Vagina (tissue), 2 donors: ENCODE measurements at regions not wholly inside any gene's neighbourhood (a gene's known extent, or its start where the extent isn't known, plus 50 kb on each side); places are given as distances from the start of the nearest gene placed in this dataset.
"Not testable (repeated sequence)": the region's sequence is repeated elsewhere in the genome, so short reads cannot be mapped to it uniquely, and the experiment has no call there.

ENCODE experiments used
- DNase-seq, 2 donors: peaks; one replicate each; pipeline ENCODE4 v3.0.0-alpha.2; 2017; ENCODE audit errors: extremely low spot score in 2 of 2
- H3K27ac ChIP-seq: fragments of 200-600 bp; sonication (generic); one replicate; pipeline ENCODE4 v1.5.1; 2019
- H3K27me3 ChIP-seq: fragments of 200-600 bp; sonication (generic); one replicate; pipeline ENCODE4 v1.5.1; 2019
- H3K36me3 ChIP-seq, 2 donors: fragments of 200-600 bp; sonication (generic); one replicate each; pipeline ENCODE4 v1.5.1; 2017 to 2019
- H3K4me1 ChIP-seq: fragments of 200-600 bp; sonication (generic); one replicate; pipeline ENCODE4 v1.5.1; 2019
- H3K4me3 ChIP-seq, 2 donors: fragments of 200-600 bp; sonication (generic); 1 replicate in 1 of 2; 2 replicates in 1 of 2; pipeline ENCODE4 v1.5.1; 2016 to 2019
- H3K9me3 ChIP-seq: fragments of 200-600 bp; sonication (generic); one replicate; pipeline ENCODE4 v1.5.1; 2019
- CTCF ChIP-seq, 3 experiments: fragments of 450-650 bp in 2 of 3; fragments of 200-600 bp in 1 of 3; sonication (generic) in 1 of 3; IDR thresholded peaks; one replicate each; pipeline ENCODE4 v1.5.1; 2017 to 2019; ENCODE audit warnings: antibody characterized with exemption in 3 of 3, mild to moderate bottlenecking in 2 of 3, moderate library complexity in 2 of 3
- POLR2A ChIP-seq, 2 donors: fragments of 450-650 bp; IDR thresholded peaks; one replicate each; pipeline ENCODE4 v1.6.1; 2017; ENCODE audit warnings: antibody characterized with exemption in 2 of 2, mild to moderate bottlenecking in 2 of 2, moderate library complexity in 2 of 2
- POLR2AphosphoS5 ChIP-seq, 2 donors: sonication (generic); formaldehyde crosslinking; IDR thresholded peaks; one replicate each; pipeline ENCODE4 v1.9.0; 2017; ENCODE audit warnings: antibody characterized with exemption in 2 of 2, mild to moderate bottlenecking in 2 of 2, low read depth in 1 of 2; ENCODE audit not compliant: insufficient read depth in 1 of 2
- intact Hi-C: fragments of 100-400 bp; cut with DNase I; formaldehyde crosslinking; loops from one replicate; pipeline ENCODE4 v1.15.1; 2023

- no peaks in the 10 kb centered on the region for H3K9me3 ChIP-seq
- H3K27me3 ChIP-seq = no peaks in the 10 kb centered on the region
- no peaks in the 10 kb centered on the region for H3K4me1 ChIP-seq
- TF ChIP-seq POLR2A (IDR thresholded peaks at IDR 0.05) (no peak), POLR2AphosphoS5 (IDR thresholded peaks at IDR 0.05; ENCODE audit: insufficient read depth in 1 of 2, low read depth in 1 of 2) (no peak), CTCF (IDR thresholded peaks at IDR 0.05) (no peak)
- no peaks in the 10 kb centered on the region for H3K36me3 ChIP-seq
- no peak for DNase-seq
- intact Hi-C loops = no loop called here
- H3K4me3 ChIP-seq = no peak overlapping the region
- H3K27ac ChIP-seq = no peak overlapping the region
These were observed 56.3 kb upstream of the USP6NL start for GRCh38 chr10:11667756-11668155.

GRCh38 chr10:11663763-11664555, 52.5 kb upstream of the USP6NL start:
- no peaks in the 10 kb centered on the region for H3K36me3 ChIP-seq
- no peaks in the 10 kb centered on the region for H3K9me3 ChIP-seq
- TF ChIP-seq POLR2AphosphoS5 (IDR thresholded peaks at IDR 0.05; ENCODE audit: insufficient read depth in 1 of 2, low read depth in 1 of 2) (no peak), CTCF (IDR thresholded peaks at IDR 0.05) (no peak)
- DNase-seq = no peak
- intact Hi-C loops = no loop called here
- no peak overlapping the region for H3K27ac ChIP-seq
- H3K4me3 ChIP-seq = no peak overlapping the region
- no peaks in the 10 kb centered on the region for H3K27me3 ChIP-seq
- H3K4me1 ChIP-seq = no peaks in the 10 kb centered on the region

- H3K4me3 ChIP-seq, DNase-seq, intact Hi-C loops, H3K9me3 ChIP-seq, H3K27ac ChIP-seq, H3K36me3 ChIP-seq, H3K4me1 ChIP-seq, H3K27me3 ChIP-seq: not testable (repeated sequence)
These were observed 51.7 kb upstream of the USP6NL start for GRCh38 chr10:11663126-11663515.

- Histone ChIP-seq H3K27ac (no peak overlapping the region), H3K27me3 (no peaks in the 10 kb centered on the region), H3K4me3 (no peak overlapping the region), H3K36me3 (no peaks in the 10 kb centered on the region), H3K9me3 (no peaks in the 10 kb centered on the region), H3K4me1 (no peaks in the 10 kb centered on the region)
- DNase-seq = no peak
- intact Hi-C loops = no loop called here
- no peak for TF ChIP-seq POLR2A (IDR thresholded peaks at IDR 0.05)
- no peak for TF ChIP-seq POLR2AphosphoS5 (IDR thresholded peaks at IDR 0.05; ENCODE audit: insufficient read depth in 1 of 2, low read depth in 1 of 2)
- TF ChIP-seq CTCF (IDR thresholded peaks at IDR 0.05) = no peak
These were observed 50.0 kb upstream of the USP6NL start for GRCh38 chr10:11661441-11661840.
